Esophagus muscularis mucosa (tissue), 4 donors: ENCODE measurements at regions not wholly inside any gene's neighbourhood (a gene's known extent, or its start where the extent isn't known, plus 50 kb on each side); places are given as distances from the start of the nearest gene placed in this dataset.

ENCODE experiments used
- CTCF ChIP-seq, 3 experiments: fragments of 200-600 bp in 2 of 3; fragments of 450-650 bp in 1 of 3; sonication (generic) in 2 of 3; IDR thresholded peaks; one replicate each; pipeline ENCODE4 v1.5.1; 2017 to 2019; ENCODE audit warnings: antibody characterized with exemption in 3 of 3, mild to moderate bottlenecking in 2 of 3, moderate library complexity in 1 of 3
- EP300 ChIP-seq: sonication (generic); formaldehyde crosslinking; IDR thresholded peaks from one replicate; pipeline ENCODE4 v1.6.1; 2017; ENCODE audit warnings: antibody characterized with exemption
- POLR2A ChIP-seq: fragments of 450-650 bp; IDR thresholded peaks from one replicate; pipeline ENCODE4 v1.6.1; 2017; ENCODE audit warnings: antibody characterized with exemption, moderate library complexity, mild to moderate bottlenecking, low read depth
- POLR2AphosphoS5 ChIP-seq, 2 donors: sonication (generic); formaldehyde crosslinking; IDR thresholded peaks; one replicate each; pipeline ENCODE4 v1.6.1; 2017; ENCODE audit warnings: antibody characterized with exemption in 2 of 2

DNA sequence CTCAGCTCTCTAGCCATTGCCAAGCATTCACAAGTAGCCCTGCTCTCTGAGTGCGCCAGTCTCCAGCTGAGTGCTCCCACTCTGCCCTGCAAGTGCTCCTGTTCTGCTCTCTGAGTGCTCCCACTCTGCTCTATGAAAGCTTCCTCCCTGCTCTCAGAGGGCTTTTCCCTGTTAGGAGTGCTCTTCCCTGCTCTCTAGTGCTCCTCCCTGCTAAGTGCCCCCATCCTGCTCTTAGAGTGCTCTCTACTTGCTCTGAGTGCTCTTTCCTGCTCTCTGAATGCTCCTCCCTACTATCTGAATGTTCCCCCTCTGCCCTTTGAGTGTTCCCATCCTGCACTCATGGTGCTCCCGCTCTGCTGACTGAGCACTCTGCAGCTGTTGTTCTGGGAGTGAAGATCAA is 555.4 kb downstream of the NPHP4 start:
- TF ChIP-seq POLR2AphosphoS5 (IDR thresholded peaks at IDR 0.05), result no peak
- no peak for TF ChIP-seq POLR2A
- TF ChIP-seq CTCF (IDR thresholded peaks at IDR 0.05), result no peak
- TF ChIP-seq EP300, result no peak
